Endothelial cell of umbilical vein (primary cell): ENCODE measurements at regions not wholly inside any gene's neighbourhood (a gene's known extent, or its start where the extent isn't known, plus 50 kb on each side); places are given as distances from the start of the nearest gene placed in this dataset.

Source experiments
- BruUV-seq: library from RNA; stranded (reverse); fragments of 400-500 nt; replicated peaks from 2 replicates; lab custom pipeline; 2021; lab: Mats Ljungman, UMichigan
- CTCF ChIA-PET: fragments of 300-600, 350-600 bp; sonication (Branson Sonifier 250); formaldehyde crosslinking; loops from one replicate; lab custom pipeline; 2021; ENCODE audit warnings: antibody characterized with exemption, inconsistent platforms; lab: Charles Lee
- POLR2A ChIA-PET: fragments of 300-600, 350-600 bp; sonication (Branson Sonifier 250); formaldehyde crosslinking; loops from one replicate; lab custom pipeline; 2021; ENCODE audit warnings: antibody characterized with exemption, inconsistent platforms; lab: Charles Lee
- DNase-seq: peaks from one replicate; pipeline ENCODE4 v3.0.0-alpha.2; 2011; ENCODE audit warnings: low read depth, low spot score
- FAIRE-seq: peaks from 2 replicates; lab custom pipeline; 2011; peaks lifted over from hg19 to GRCh38; lab: Jason Lieb, UNC
- H2AFZ ChIP-seq: 2 replicates; pipeline ENCODE4 v1.6.0; 2012; ENCODE audit warnings: low read depth, low read length, control low read depth, inconsistent platforms
- H3K27ac ChIP-seq: 2 replicates; pipeline ENCODE4 v1.5.1; 2011; ENCODE audit warnings: low read depth, mild to moderate bottlenecking, control low read depth, low read length, moderate library complexity; ENCODE audit not compliant: insufficient read depth
- H3K27me3 ChIP-seq, 2 experiments: 2 replicates each; pipeline versions ENCODE4 v1.6.0 to v1.6.1; 2011; ENCODE audit warnings: low read length in 2 of 2, mixed read lengths in 1 of 2; ENCODE audit not compliant: control insufficient read depth in 2 of 2, insufficient read depth in 2 of 2
- H3K36me3 ChIP-seq, 2 experiments: 2 replicates in 1 of 2; 3 replicates in 1 of 2; pipeline ENCODE4 v1.5.1; 2011; ENCODE audit warnings: low read length in 2 of 2, mild to moderate bottlenecking in 1 of 2, moderate library complexity in 1 of 2; ENCODE audit not compliant: control insufficient read depth in 2 of 2, insufficient read depth in 2 of 2; ENCODE audit errors: extremely low read depth in 1 of 2
- H3K4me1 ChIP-seq: 3 replicates; pipeline ENCODE4 v1.5.1; 2011; ENCODE audit warnings: mild to moderate bottlenecking, low read length; ENCODE audit not compliant: control insufficient read depth, insufficient read depth; ENCODE audit errors: extremely low read depth
- H3K4me2 ChIP-seq: 2 replicates; pipeline ENCODE4 v1.6.1; 2011; ENCODE audit warnings: low read length, control low read depth, mixed read lengths; ENCODE audit not compliant: insufficient read depth
- H3K4me3 ChIP-seq, 3 experiments: fragments of 200-600 bp in 1 of 3; sonication (generic), shearing (Covaris generic) in 1 of 3; replicated peaks in 1 of 3; 2 replicates each; pipeline ENCODE4 v1.5.1; 2011 to 2016; ENCODE audit warnings: control low read depth in 3 of 3, low read length in 3 of 3, mild to moderate bottlenecking in 2 of 3, inconsistent platforms in 1 of 3, low read depth in 1 of 3, moderate library complexity in 1 of 3; ENCODE audit not compliant: insufficient read depth in 1 of 3
- H3K79me2 ChIP-seq: 2 replicates; pipeline ENCODE4 v1.6.0; 2012; ENCODE audit warnings: low read length, inconsistent platforms; ENCODE audit not compliant: control insufficient read depth, insufficient read depth
- H3K9ac ChIP-seq: replicated peaks from 2 replicates; pipeline ENCODE3; 2011; ENCODE audit warnings: low read length, control low read depth; ENCODE audit not compliant: insufficient read depth; ENCODE audit errors: extremely low read depth
- H3K9me1 ChIP-seq: replicated peaks from 3 replicates; pipeline ENCODE4 v1.6.0; 2011; ENCODE audit warnings: mild to moderate bottlenecking, low read length; ENCODE audit not compliant: control insufficient read depth, insufficient read depth; ENCODE audit errors: extremely low read depth
- H3K9me3 ChIP-seq: replicated peaks from 2 replicates; pipeline ENCODE4 v1.5.1; 2012; ENCODE audit warnings: low read length, inconsistent platforms; ENCODE audit not compliant: control insufficient read depth, insufficient read depth
- H4K20me1 ChIP-seq: replicated peaks from 2 replicates; pipeline ENCODE3; 2011; ENCODE audit warnings: mild to moderate bottlenecking, low read length; ENCODE audit not compliant: control insufficient read depth, insufficient read depth; ENCODE audit errors: extremely low read depth
- EZH2 ChIP-seq: IDR thresholded peaks from 2 replicates; pipeline ENCODE4 v1.6.1; 2012; ENCODE audit warnings: borderline replicate concordance, low read depth, mild to moderate bottlenecking, moderate library complexity, low read length, inconsistent platforms; ENCODE audit not compliant: severe bottlenecking
- FOS ChIP-seq: IDR thresholded peaks from 2 replicates; pipeline ENCODE4 v1.6.1; 2011; ENCODE audit warnings: mild to moderate bottlenecking, low read length, moderate library complexity, borderline replicate concordance; ENCODE audit not compliant: insufficient read depth
- GATA2 ChIP-seq: IDR thresholded peaks from 2 replicates; pipeline ENCODE4 v1.7.0; 2011; ENCODE audit warnings: low read depth, mild to moderate bottlenecking, moderate library complexity, mixed read lengths, low read length; ENCODE audit not compliant: insufficient read length, insufficient read depth
- JUN ChIP-seq: IDR thresholded peaks from 2 replicates; pipeline ENCODE4 v1.6.1; 2011; ENCODE audit warnings: borderline replicate concordance, low read depth; ENCODE audit not compliant: insufficient read length, insufficient read depth
- MYC ChIP-seq: IDR thresholded peaks from one replicate; pipeline ENCODE4 v1.6.1; 2011; ENCODE audit warnings: mild to moderate bottlenecking, low read depth, low read length
- POLR2A ChIP-seq: IDR thresholded peaks from 2 replicates; pipeline ENCODE4 v1.6.1; 2012; ENCODE audit warnings: low read depth, mild to moderate bottlenecking, control low read depth, low read length
- POLR2AphosphoS5 ChIP-seq: IDR thresholded peaks from 2 replicates; pipeline ENCODE4 v1.6.1; 2012; ENCODE audit warnings: low read depth, mild to moderate bottlenecking, control low read depth, low read length, moderate library complexity; ENCODE audit not compliant: insufficient read depth
- dilution Hi-C: fragments of 300-500 bp; cut with MboI; formaldehyde crosslinking; loops from one replicate; pipeline ENCODE4 v1.15.0; 2019; ENCODE audit warnings: low sequenced_read_pairs; ENCODE audit not compliant: extremely low pct_ligation_motif_present
- intact Hi-C: fragments of 100-400 bp; cut with micrococcal nuclease; formaldehyde crosslinking; loops from one replicate; pipeline ENCODE4 v1.10.0; 2022
- TF ChIP-seq, protein P1 (sequence below), 2 donors: IDR thresholded peaks; 1 replicate in 1 of 2; 2 replicates in 1 of 2; pipeline ENCODE4 v1.5.1; 2011; ENCODE audit warnings: low read length in 2 of 2, mild to moderate bottlenecking in 2 of 2, moderate library complexity in 2 of 2, control low read depth in 1 of 2, inconsistent platforms in 1 of 2, low read depth in 1 of 2; ENCODE audit not compliant: insufficient read depth in 1 of 2; ENCODE audit errors: extremely low read depth in 1 of 2
- TF ChIP-seq, protein P2 (sequence below): IDR thresholded peaks from 2 replicates; pipeline ENCODE4 v1.6.1; 2011; ENCODE audit not compliant: insufficient read depth, insufficient read length

DNA sequence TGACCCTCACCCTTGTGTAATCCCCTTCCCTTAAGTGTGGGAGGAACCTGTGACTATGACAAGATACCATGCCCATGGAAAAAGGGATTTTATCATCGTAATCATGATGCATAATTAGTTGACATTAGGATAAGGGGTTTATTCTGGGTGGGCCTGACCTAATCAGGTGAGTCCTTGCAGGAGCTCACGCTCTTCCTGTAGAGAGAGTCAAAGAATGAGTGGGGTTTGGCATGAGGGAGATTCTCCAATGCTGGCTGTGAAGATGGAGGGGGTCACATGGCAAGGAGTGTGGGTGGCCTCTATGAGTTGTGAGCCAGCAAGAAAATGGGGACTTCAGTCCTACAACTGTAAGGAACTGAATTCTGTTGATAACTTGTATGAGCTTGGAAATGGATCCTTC lies 342.0 kb upstream of the TSHZ2 start:
- BruUV-seq: no TSS peak
- FAIRE-seq (no peak), DNase-seq (no peak)
- no peak overlapping the region for H3K27ac ChIP-seq
- dilution Hi-C loops (no loop called here), intact Hi-C loops (no loop called here)
- H3K4me3 ChIP-seq: no peak overlapping the region
- no peaks in the 10 kb centered on the region for H4K20me1 ChIP-seq
- no peak overlapping the region for H3K9ac ChIP-seq
- POLR2A ChIA-PET: no interaction called here
- no peak for TF ChIP-seq FOS
- TF ChIP-seq MYC: no peak
- no peak for TF ChIP-seq POLR2AphosphoS5
- TF ChIP-seq, protein P1, sequence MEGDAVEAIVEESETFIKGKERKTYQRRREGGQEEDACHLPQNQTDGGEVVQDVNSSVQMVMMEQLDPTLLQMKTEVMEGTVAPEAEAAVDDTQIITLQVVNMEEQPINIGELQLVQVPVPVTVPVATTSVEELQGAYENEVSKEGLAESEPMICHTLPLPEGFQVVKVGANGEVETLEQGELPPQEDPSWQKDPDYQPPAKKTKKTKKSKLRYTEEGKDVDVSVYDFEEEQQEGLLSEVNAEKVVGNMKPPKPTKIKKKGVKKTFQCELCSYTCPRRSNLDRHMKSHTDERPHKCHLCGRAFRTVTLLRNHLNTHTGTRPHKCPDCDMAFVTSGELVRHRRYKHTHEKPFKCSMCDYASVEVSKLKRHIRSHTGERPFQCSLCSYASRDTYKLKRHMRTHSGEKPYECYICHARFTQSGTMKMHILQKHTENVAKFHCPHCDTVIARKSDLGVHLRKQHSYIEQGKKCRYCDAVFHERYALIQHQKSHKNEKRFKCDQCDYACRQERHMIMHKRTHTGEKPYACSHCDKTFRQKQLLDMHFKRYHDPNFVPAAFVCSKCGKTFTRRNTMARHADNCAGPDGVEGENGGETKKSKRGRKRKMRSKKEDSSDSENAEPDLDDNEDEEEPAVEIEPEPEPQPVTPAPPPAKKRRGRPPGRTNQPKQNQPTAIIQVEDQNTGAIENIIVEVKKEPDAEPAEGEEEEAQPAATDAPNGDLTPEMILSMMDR (IDR thresholded peaks at IDR 0.05; ENCODE audit: extremely low read depth in 1 of 2, insufficient read depth in 1 of 2, low read depth in 1 of 2, low read length in 2 of 2): no peak
- no peak for TF ChIP-seq POLR2A
- TF ChIP-seq JUN: no peak
- TF ChIP-seq, protein P2, sequence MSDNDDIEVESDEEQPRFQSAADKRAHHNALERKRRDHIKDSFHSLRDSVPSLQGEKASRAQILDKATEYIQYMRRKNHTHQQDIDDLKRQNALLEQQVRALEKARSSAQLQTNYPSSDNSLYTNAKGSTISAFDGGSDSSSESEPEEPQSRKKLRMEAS: no peak
- no peak for TF ChIP-seq EZH2
- TF ChIP-seq GATA2: no peak
- no peak overlapping the region for H3K4me2 ChIP-seq
- no peaks in the 10 kb centered on the region for H3K27me3 ChIP-seq
- no peaks in the 10 kb centered on the region for H3K79me2 ChIP-seq
- no peaks in the 10 kb centered on the region for H3K4me1 ChIP-seq
- H3K36me3 ChIP-seq: no peaks in the 10 kb centered on the region
- H2AFZ ChIP-seq: no peak overlapping the region
- no peaks in the 10 kb centered on the region for H3K9me1 ChIP-seq
- H3K9me3 ChIP-seq: peaks cover 3% of the 10 kb centered on the region
- CTCF ChIA-PET: no interaction called here
